C4-2B (cell line): ENCODE measurements at regions not wholly inside any gene's neighbourhood (a gene's known extent, or its start where the extent isn't known, plus 50 kb on each side); places are given as distances from the start of the nearest gene placed in this dataset.

Source experiments
- CTCF ChIP-seq: fragments of 450-650 bp; conservative IDR thresholded peaks from 2 replicates; pipeline ENCODE4 v1.5.1; 2017; ENCODE audit warnings: mild to moderate bottlenecking
- ZFX ChIP-seq: fragments of 450-650 bp; IDR thresholded peaks from 2 replicates; pipeline ENCODE4 v1.6.1; 2017

- TF ChIP-seq CTCF = no peak
- no peak for TF ChIP-seq ZFX
Measured at GRCh38 chr1:5730272-5731109, 261.7 kb downstream of the NPHP4 start.
